MCF 10A (cell line): ENCODE measurements at regions not wholly inside any gene's neighbourhood (a gene's known extent, or its start where the extent isn't known, plus 50 kb on each side); places are given as distances from the start of the nearest gene placed in this dataset.

ENCODE experiments used
- BruUV-seq: library from RNA; stranded (reverse); fragments of 400-500 nt; replicated peaks from 2 replicates; lab custom pipeline; 2021; lab: Mats Ljungman, UMichigan
- CTCF ChIA-PET: fragments of 300-600 bp; sonication (Branson Sonifier 250); formaldehyde crosslinking; extraction: SDS; loops from one replicate; lab custom pipeline; 2021; ENCODE audit warnings: antibody characterized with exemption, inconsistent platforms; lab: Yijun Ruan, JAX
- POLR2A ChIA-PET: fragments of 300-600, 350-650 bp; sonication (Branson Sonifier 250); formaldehyde crosslinking; extraction: SDS; loops from one replicate; lab custom pipeline; 2020; ENCODE audit warnings: antibody characterized with exemption, inconsistent platforms; lab: Yijun Ruan, JAX
- DNase-seq: peaks from one replicate; pipeline ENCODE4 v3.0.0-alpha.2; 2018; ENCODE audit not compliant: unreplicated experiment
- H3K27ac Mint-ChIP-seq: one replicate; pipeline ENCODE4 v1.8.0; 2022; ENCODE audit warnings: mild to moderate bottlenecking, low read depth, mixed read lengths; ENCODE audit not compliant: unreplicated experiment
- H3K27me3 Mint-ChIP-seq: one replicate; pipeline ENCODE4 v1.8.0; 2022; ENCODE audit warnings: mixed read lengths; ENCODE audit not compliant: insufficient read depth, unreplicated experiment
- H3K36me3 Mint-ChIP-seq: one replicate; pipeline ENCODE4 v1.8.0; 2022; ENCODE audit warnings: mild to moderate bottlenecking, moderate library complexity, mixed read lengths; ENCODE audit not compliant: insufficient read depth, unreplicated experiment
- H3K4me1 Mint-ChIP-seq: one replicate; pipeline ENCODE4 v1.8.0; 2022; ENCODE audit warnings: mixed read lengths; ENCODE audit not compliant: insufficient read depth, unreplicated experiment
- H3K4me3 Mint-ChIP-seq: one replicate; pipeline ENCODE4 v1.8.0; 2022; ENCODE audit warnings: mild to moderate bottlenecking, moderate library complexity, mixed read lengths; ENCODE audit not compliant: unreplicated experiment
- H3K9me3 Mint-ChIP-seq: one replicate; pipeline ENCODE4 v1.8.0; 2022; ENCODE audit warnings: mixed read lengths; ENCODE audit not compliant: unreplicated experiment
- CTCF ChIP-seq: fragments of 200-600 bp; IDR thresholded peaks from one replicate; pipeline ENCODE4 v1.8.0; 2022; ENCODE audit warnings: antibody characterized with exemption, mild to moderate bottlenecking; ENCODE audit not compliant: unreplicated experiment
- intact Hi-C: fragments of 100-400 bp; cut with micrococcal nuclease; formaldehyde crosslinking; loops from 2 replicates; pipeline ENCODE4 v1.14.1; 2022

GRCh38 chr3:117139681-117140080, 430.1 kb downstream of the TUSC7 start:
- Mint-ChIP-seq H3K27ac (no peak overlapping the region), H3K4me3 (no peak overlapping the region), H3K27me3 (peaks cover 68% of the 10 kb centered on the region), H3K9me3 (no peaks in the 10 kb centered on the region), H3K36me3 (no peaks in the 10 kb centered on the region), H3K4me1 (no peaks in the 10 kb centered on the region)
- CTCF ChIA-PET: interaction anchor here (1.0 kb wide), 1 partner anchor 18 kb away, joined by 3 read pairs; no protein-coding TSS in a partner anchor
- POLR2A ChIA-PET: interaction anchor here (0.7 kb wide), 1 partner anchor 9 kb away, joined by 4 read pairs; no protein-coding TSS in a partner anchor
- intact Hi-C loops: no loop called here
- BruUV-seq: no TSS peak
- no peak for DNase-seq
- no peak for TF ChIP-seq CTCF

GRCh38 chr3:117141812-117142211, 432.2 kb downstream of the TUSC7 start:
- no peak for DNase-seq
- no TSS peak for BruUV-seq
- no peaks in the 10 kb centered on the region for H3K36me3 Mint-ChIP-seq
- no peak overlapping the region for H3K27ac Mint-ChIP-seq
- CTCF ChIA-PET: no interaction called here
- H3K4me1 Mint-ChIP-seq: no peaks in the 10 kb centered on the region
- no peak for TF ChIP-seq CTCF
- no peaks in the 10 kb centered on the region for H3K9me3 Mint-ChIP-seq
- POLR2A ChIA-PET: no interaction called here
- H3K27me3 Mint-ChIP-seq: peaks cover 73% of the 10 kb centered on the region
- intact Hi-C loops: no loop called here
- no peak overlapping the region for H3K4me3 Mint-ChIP-seq

GRCh38 chr3:117144853-117145252, 435.3 kb downstream of the TUSC7 start:
- DNase-seq: no peak
- Mint-ChIP-seq H3K9me3 (no peaks in the 10 kb centered on the region), H3K27ac (no peak overlapping the region), H3K27me3 (peaks cover 66% of the 10 kb centered on the region), H3K4me1 (no peaks in the 10 kb centered on the region), H3K4me3 (no peak overlapping the region), H3K36me3 (no peaks in the 10 kb centered on the region)
- ChIA-PET CTCF (interaction anchor here (0.6 kb wide), 1 partner anchor 880 kb away, joined by 3 read pairs; no protein-coding TSS in a partner anchor), POLR2A (no interaction called here)
- BruUV-seq: no TSS peak
- intact Hi-C loops: no loop called here
- TF ChIP-seq CTCF: no peak

GRCh38 chr3:117145677-117146076, 436.1 kb downstream of the TUSC7 start:
- DNase-seq: no peak
- TF ChIP-seq CTCF: no peak
- intact Hi-C loops: no loop called here
- Mint-ChIP-seq H3K4me3 (no peak overlapping the region), H3K27ac (no peak overlapping the region), H3K4me1 (no peaks in the 10 kb centered on the region), H3K9me3 (no peaks in the 10 kb centered on the region), H3K36me3 (no peaks in the 10 kb centered on the region), H3K27me3 (peaks cover 61% of the 10 kb centered on the region)
- POLR2A ChIA-PET: no interaction called here
- CTCF ChIA-PET: no interaction called here
- no TSS peak for BruUV-seq
